Epithelial cell of proximal tubule (primary cell): ENCODE measurements at regions not wholly inside any gene's neighbourhood (a gene's known extent, or its start where the extent isn't known, plus 50 kb on each side); places are given as distances from the start of the nearest gene placed in this dataset.

Source experiments
- DNase-seq: peaks from one replicate; pipeline ENCODE4 v3.0.0-alpha.2; 2011; ENCODE audit warnings: low read depth
- H3K4me3 ChIP-seq: 2 replicates; pipeline ENCODE4 v1.5.1; 2011; ENCODE audit warnings: low read depth, mild to moderate bottlenecking, low read length
- CTCF ChIP-seq: conservative IDR thresholded peaks from 2 replicates; pipeline ENCODE4 v1.5.1; 2012; ENCODE audit warnings: low read depth, mild to moderate bottlenecking, low read length

DNA sequence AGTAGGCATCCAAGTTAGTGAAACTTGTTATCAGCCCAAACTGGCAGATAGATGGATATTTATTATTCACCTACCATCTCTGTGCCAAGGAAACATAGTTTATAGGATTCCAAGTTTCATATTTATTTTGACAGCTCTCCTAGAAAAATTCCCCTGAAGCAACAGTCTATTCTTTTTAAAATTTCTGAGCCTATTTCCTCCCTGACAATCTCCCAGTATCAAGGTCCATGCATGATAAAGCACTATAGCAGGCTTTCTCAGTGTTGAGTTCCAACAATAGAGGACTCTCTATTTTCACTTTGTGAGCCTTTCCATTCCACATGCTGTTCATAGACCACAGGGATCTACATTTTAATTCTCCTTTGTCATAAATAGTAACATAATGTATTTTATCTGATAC, 312.6 kb downstream of the SLITRK6 start:
- H3K4me3 ChIP-seq, result no peak overlapping the region
- no peak for DNase-seq
- TF ChIP-seq CTCF, result no peak

DNA sequence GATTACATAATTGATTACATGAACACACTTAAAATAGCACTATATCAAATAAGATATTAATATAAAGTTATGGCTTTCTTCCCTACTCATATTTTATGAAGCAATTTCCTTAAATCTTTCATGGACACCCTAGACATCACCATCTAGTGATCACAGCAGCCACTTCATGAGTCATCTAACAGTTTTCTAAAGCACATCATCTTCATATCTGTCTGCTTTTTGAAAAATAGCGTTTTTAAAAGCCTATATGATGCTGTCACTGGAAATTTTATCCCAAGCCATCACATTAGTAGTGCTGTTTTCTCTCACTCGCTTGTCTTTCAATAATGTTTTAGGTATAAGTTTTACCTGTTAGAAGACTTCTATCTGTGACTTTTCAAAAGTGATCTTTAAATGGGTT, 326.1 kb downstream of the SLITRK6 start:
- H3K4me3 ChIP-seq, result no peak overlapping the region
- TF ChIP-seq CTCF, result no peak
- no peak for DNase-seq

GRCh38 chr13:85469320-85469719, 329.9 kb downstream of the SLITRK6 start:
- DNase-seq, result no peak
- TF ChIP-seq CTCF, result no peak
- no peak overlapping the region for H3K4me3 ChIP-seq

DNA sequence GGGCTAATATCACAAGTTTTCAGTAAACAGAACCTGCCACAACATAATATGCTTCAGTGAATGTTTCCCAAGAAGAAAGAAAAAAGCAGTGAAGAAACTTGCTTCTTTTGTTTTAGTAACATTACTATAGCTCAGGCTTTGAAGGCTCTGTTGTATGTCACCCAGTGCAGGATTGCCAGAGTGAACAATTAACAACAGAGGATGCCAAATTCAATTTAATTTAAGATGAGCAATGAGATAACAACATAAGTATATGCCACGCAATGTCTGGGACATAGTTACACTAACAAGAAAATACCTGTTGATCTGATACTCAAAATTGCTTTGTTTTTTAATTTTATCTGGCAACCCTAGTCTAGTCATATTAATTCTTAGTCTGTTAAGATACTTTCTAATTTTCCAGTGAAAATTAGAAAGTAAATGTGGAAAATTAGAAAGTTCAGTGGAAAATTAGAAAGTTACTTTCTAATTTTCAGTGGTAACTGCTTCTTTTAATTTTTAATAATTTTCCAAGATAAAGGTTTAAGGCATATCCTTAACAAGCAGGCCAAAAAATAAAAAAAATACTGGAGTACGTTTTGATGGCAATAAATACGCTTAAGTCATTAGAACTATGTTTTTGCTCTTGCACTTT, 336.3 kb downstream of the SLITRK6 start:
- H3K4me3 ChIP-seq, result no peak overlapping the region
- no peak for TF ChIP-seq CTCF
- DNase-seq, result no peak

GRCh38 chr13:85461621-85462020, 337.6 kb downstream of the SLITRK6 start:
- H3K4me3 ChIP-seq, result no peak overlapping the region
- TF ChIP-seq CTCF, result no peak
- no peak for DNase-seq

GRCh38 chr13:85445534-85445933, 353.7 kb downstream of the SLITRK6 start:
- no peak for TF ChIP-seq CTCF
- no peak for DNase-seq
- H3K4me3 ChIP-seq, result no peak overlapping the region

DNA sequence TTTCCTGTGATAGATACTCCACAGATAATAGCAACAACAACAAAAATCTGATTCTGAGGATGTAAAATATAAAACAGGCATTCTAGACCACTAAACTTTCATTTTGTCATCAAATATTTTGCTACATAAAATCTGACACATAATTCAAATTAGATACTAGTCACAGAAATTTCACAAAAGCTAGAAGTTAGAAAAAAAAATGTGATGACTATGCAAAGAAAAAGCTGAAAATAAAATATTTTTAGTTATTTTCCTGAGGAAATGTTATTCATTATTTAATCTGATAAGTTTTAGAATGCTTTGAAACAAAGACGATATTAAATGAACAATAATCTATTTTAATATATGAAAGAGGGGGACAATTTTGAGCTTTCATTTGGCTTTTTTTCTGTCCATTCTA, 357.2 kb downstream of the SLITRK6 start:
- no peak for TF ChIP-seq CTCF
- DNase-seq, result no peak
- no peak overlapping the region for H3K4me3 ChIP-seq
